Ishikawa (cell line): ENCODE measurements at regions not wholly inside any gene's neighbourhood (a gene's known extent, or its start where the extent isn't known, plus 50 kb on each side); places are given as distances from the start of the nearest gene placed in this dataset.

Experiments
- CEBPB ChIP-seq: IDR thresholded peaks from 2 replicates; pipeline ENCODE4 v1.6.1; 2012
- CREB1 ChIP-seq: IDR thresholded peaks from 2 replicates; pipeline ENCODE4 v1.6.1; 2012; ENCODE audit warnings: low read depth
- EGR1 ChIP-seq: IDR thresholded peaks from 2 replicates; pipeline ENCODE4 v1.6.1; 2012
- EP300 ChIP-seq: IDR thresholded peaks from 2 replicates; pipeline ENCODE4 v1.6.1; 2012; ENCODE audit warnings: borderline replicate concordance
- FOXM1 ChIP-seq: IDR thresholded peaks from 2 replicates; pipeline ENCODE4 v1.6.1; 2012; ENCODE audit warnings: low read depth, borderline replicate concordance
- MAX ChIP-seq: IDR thresholded peaks from 2 replicates; pipeline ENCODE4 v1.6.1; 2012
- NFIC ChIP-seq: IDR thresholded peaks from 2 replicates; pipeline ENCODE4 v1.6.1; 2012
- RAD21 ChIP-seq: IDR thresholded peaks from 2 replicates; pipeline ENCODE4 v1.6.1; 2012; ENCODE audit warnings: low read depth
- REST ChIP-seq: IDR thresholded peaks from 2 replicates; pipeline ENCODE4 v1.6.1; 2012; ENCODE audit warnings: low read depth, mild to moderate bottlenecking
- TAF1 ChIP-seq: IDR thresholded peaks from 2 replicates; pipeline ENCODE4 v1.6.1; 2012; ENCODE audit warnings: low read depth, mild to moderate bottlenecking
- TCF12 ChIP-seq: IDR thresholded peaks from 2 replicates; pipeline ENCODE4 v1.6.1; 2012; ENCODE audit warnings: low read depth
- TEAD4 ChIP-seq: IDR thresholded peaks from 2 replicates; pipeline ENCODE4 v1.6.1; 2012
- USF1 ChIP-seq: IDR thresholded peaks from 2 replicates; pipeline ENCODE4 v1.6.1; 2012
- YY1 ChIP-seq: IDR thresholded peaks from 2 replicates; pipeline ENCODE4 v1.6.1; 2012; ENCODE audit warnings: low read depth
- ZBTB7A ChIP-seq: IDR thresholded peaks from 2 replicates; pipeline ENCODE4 v1.6.1; 2012; ENCODE audit warnings: low read depth

- no peak for TF ChIP-seq CEBPB
- no peak; the same call in 1 of the 2 replicates for TF ChIP-seq RAD21
- TF ChIP-seq FOXM1, result no peak
- no peak for TF ChIP-seq REST
- TF ChIP-seq TAF1, result no peak
- TF ChIP-seq MAX, result no peak
- TF ChIP-seq EP300, result no peak
- TF ChIP-seq ZBTB7A, result no peak
- TF ChIP-seq TEAD4, result no peak
- no peak for TF ChIP-seq YY1
- no peak for TF ChIP-seq TCF12
- TF ChIP-seq CREB1, result no peak
- no peak for TF ChIP-seq EGR1
Observed at GRCh38 chr10:33047655-33048054, 89.6 kb upstream of the ITGB1 start.

GRCh38 chr10:33046792-33047191, 88.8 kb upstream of the ITGB1 start:
- TF ChIP-seq EGR1 (no peak), REST (no peak), NFIC (no peak), TEAD4 (no peak)

GRCh38 chr10:33045421-33045820, 87.4 kb upstream of the ITGB1 start:
- TF ChIP-seq NFIC (no peak), FOXM1 (no peak), CEBPB (no peak), REST (no peak), USF1 (no peak), TEAD4 (no peak), RAD21 (no peak), YY1 (no peak)

- TF ChIP-seq CEBPB (no peak), FOXM1 (no peak), TCF12 (no peak), MAX (no peak), YY1 (no peak), NFIC (no peak), CREB1 (no peak), RAD21 (no peak), TEAD4 (no peak), EP300 (no peak), REST (no peak), TAF1 (no peak), USF1 (no peak), ZBTB7A (no peak), EGR1 (no peak)
Observed at GRCh38 chr10:33042565-33042964, 84.5 kb upstream of the ITGB1 start.
